ENCODE measurements at regions not wholly inside any gene's neighbourhood (a gene's known extent, or its start where the extent isn't known, plus 50 kb on each side); places are given as distances from the start of the nearest gene placed in this dataset.

GRCh38 chr11:110000850-110001249 lies 92.3 kb upstream of the ZC3H12C start:
- Histone ChIP-seq H3K36me3 (ENCODE audit: insufficient read depth, low read length) (no peaks in the 10 kb centered on the region), H3K27me3 (ENCODE audit: insufficient read depth, low read length) (no peaks in the 10 kb centered on the region), H2AFZ (ENCODE audit: low read length, unreplicated experiment) (peak overlapping the region; percentile 56), H3K79me2 (ENCODE audit: control insufficient read depth, insufficient read depth, low read length, unreplicated experiment) (no peaks in the 10 kb centered on the region), H3K4me1 (ENCODE audit: control insufficient read depth, insufficient read depth, low read length, unreplicated experiment) (peaks cover 21% of the 10 kb centered on the region), H3K4me3 (ENCODE audit: low read depth, low read length) (no peak overlapping the region), H3K27ac (ENCODE audit: low read depth, low read length) (peak overlapping the region; percentile 89)

- no peaks in the 10 kb centered on the region for H3K36me3 ChIP-seq (ENCODE audit: insufficient read depth, low read length)
- no peaks in the 10 kb centered on the region for H3K79me2 ChIP-seq (ENCODE audit: control insufficient read depth, insufficient read depth, low read length, unreplicated experiment)
- H3K27ac ChIP-seq (ENCODE audit: low read depth, low read length): no peak overlapping the region
- no peak overlapping the region for H3K4me3 ChIP-seq (ENCODE audit: low read depth, low read length)
- no peaks in the 10 kb centered on the region for H3K27me3 ChIP-seq (ENCODE audit: insufficient read depth, low read length)
- H3K4me1 ChIP-seq (ENCODE audit: control insufficient read depth, insufficient read depth, low read length, unreplicated experiment): peaks cover 21% of the 10 kb centered on the region
- H2AFZ ChIP-seq (ENCODE audit: low read length, unreplicated experiment): no peak overlapping the region
Observed at GRCh38 chr11:110003426-110003825, 89.8 kb upstream of the ZC3H12C start.

- H3K79me2 ChIP-seq (ENCODE audit: control insufficient read depth, insufficient read depth, low read length, unreplicated experiment): no peaks in the 10 kb centered on the region
- H3K4me1 ChIP-seq (ENCODE audit: control insufficient read depth, insufficient read depth, low read length, unreplicated experiment): no peaks in the 10 kb centered on the region
- H3K36me3 ChIP-seq (ENCODE audit: insufficient read depth, low read length): no peaks in the 10 kb centered on the region; the same call in 1 of the 2 replicates
- H3K4me3 ChIP-seq (ENCODE audit: low read depth, low read length): no peak overlapping the region
- no peaks in the 10 kb centered on the region for H3K27me3 ChIP-seq (ENCODE audit: insufficient read depth, low read length)
- no peak overlapping the region for H3K27ac ChIP-seq (ENCODE audit: low read depth, low read length)
- H2AFZ ChIP-seq (ENCODE audit: low read length, unreplicated experiment): no peak overlapping the region
Observed at GRCh38 chr11:110011595-110011994, 81.6 kb upstream of the ZC3H12C start.

- Histone ChIP-seq H3K36me3 (ENCODE audit: insufficient read depth, low read length) (no peaks in the 10 kb centered on the region; the same call in 1 of the 2 replicates), H3K79me2 (ENCODE audit: control insufficient read depth, insufficient read depth, low read length, unreplicated experiment) (no peaks in the 10 kb centered on the region), H3K4me3 (ENCODE audit: low read depth, low read length) (no peak overlapping the region), H3K27me3 (ENCODE audit: insufficient read depth, low read length) (no peaks in the 10 kb centered on the region), H3K4me1 (ENCODE audit: control insufficient read depth, insufficient read depth, low read length, unreplicated experiment) (no peaks in the 10 kb centered on the region), H3K27ac (ENCODE audit: low read depth, low read length) (no peak overlapping the region), H2AFZ (ENCODE audit: low read length, unreplicated experiment) (no peak overlapping the region)
Observed at GRCh38 chr11:110015695-110016094, 77.5 kb upstream of the ZC3H12C start.

GRCh38 chr11:110019675-110020074 lies 73.5 kb upstream of the ZC3H12C start:
- no peaks in the 10 kb centered on the region for H3K4me1 ChIP-seq (ENCODE audit: control insufficient read depth, insufficient read depth, low read length, unreplicated experiment)
- H3K79me2 ChIP-seq (ENCODE audit: control insufficient read depth, insufficient read depth, low read length, unreplicated experiment): no peaks in the 10 kb centered on the region
- H3K27ac ChIP-seq (ENCODE audit: low read depth, low read length): no peak overlapping the region
- no peaks in the 10 kb centered on the region for H3K36me3 ChIP-seq (ENCODE audit: insufficient read depth, low read length)
- no peaks in the 10 kb centered on the region for H3K27me3 ChIP-seq (ENCODE audit: insufficient read depth, low read length)
- no peak overlapping the region for H3K4me3 ChIP-seq (ENCODE audit: low read depth, low read length)
- no peak overlapping the region for H2AFZ ChIP-seq (ENCODE audit: low read length, unreplicated experiment)

GRCh38 chr11:110022548-110022947 lies 70.6 kb upstream of the ZC3H12C start:
- Histone ChIP-seq H3K4me1 (ENCODE audit: control insufficient read depth, insufficient read depth, low read length, unreplicated experiment) (no peaks in the 10 kb centered on the region), H3K36me3 (ENCODE audit: insufficient read depth, low read length) (no peaks in the 10 kb centered on the region), H3K4me3 (ENCODE audit: low read depth, low read length) (no peak overlapping the region), H3K79me2 (ENCODE audit: control insufficient read depth, insufficient read depth, low read length, unreplicated experiment) (no peaks in the 10 kb centered on the region), H2AFZ (ENCODE audit: low read length, unreplicated experiment) (peak overlapping the region; percentile 12), H3K27ac (ENCODE audit: low read depth, low read length) (no peak overlapping the region), H3K27me3 (ENCODE audit: insufficient read depth, low read length) (no peaks in the 10 kb centered on the region)

- H3K36me3 ChIP-seq (ENCODE audit: insufficient read depth, low read length): no peaks in the 10 kb centered on the region
- no peak overlapping the region for H2AFZ ChIP-seq (ENCODE audit: low read length, unreplicated experiment)
- no peak overlapping the region for H3K4me3 ChIP-seq (ENCODE audit: low read depth, low read length)
- H3K79me2 ChIP-seq (ENCODE audit: control insufficient read depth, insufficient read depth, low read length, unreplicated experiment): no peaks in the 10 kb centered on the region
- no peak overlapping the region for H3K27ac ChIP-seq (ENCODE audit: low read depth, low read length)
- H3K27me3 ChIP-seq (ENCODE audit: insufficient read depth, low read length): no peaks in the 10 kb centered on the region
- no peaks in the 10 kb centered on the region for H3K4me1 ChIP-seq (ENCODE audit: control insufficient read depth, insufficient read depth, low read length, unreplicated experiment)
Observed at GRCh38 chr11:110023711-110024110, 69.5 kb upstream of the ZC3H12C start.

- Histone ChIP-seq H3K4me3 (ENCODE audit: low read depth, low read length) (no peak overlapping the region), H3K4me1 (ENCODE audit: control insufficient read depth, insufficient read depth, low read length, unreplicated experiment) (no peaks in the 10 kb centered on the region), H3K36me3 (ENCODE audit: insufficient read depth, low read length) (no peaks in the 10 kb centered on the region), H3K27ac (ENCODE audit: low read depth, low read length) (no peak overlapping the region), H2AFZ (ENCODE audit: low read length, unreplicated experiment) (no peak overlapping the region), H3K79me2 (ENCODE audit: control insufficient read depth, insufficient read depth, low read length, unreplicated experiment) (no peaks in the 10 kb centered on the region), H3K27me3 (ENCODE audit: insufficient read depth, low read length) (no peaks in the 10 kb centered on the region)
Observed at GRCh38 chr11:110026858-110027626, 66.2 kb upstream of the ZC3H12C start.

- no peak overlapping the region for H3K4me3 ChIP-seq (ENCODE audit: low read depth, low read length)
- H3K79me2 ChIP-seq (ENCODE audit: control insufficient read depth, insufficient read depth, low read length, unreplicated experiment): no peaks in the 10 kb centered on the region
- H3K36me3 ChIP-seq (ENCODE audit: insufficient read depth, low read length): no peaks in the 10 kb centered on the region
- no peaks in the 10 kb centered on the region for H3K4me1 ChIP-seq (ENCODE audit: control insufficient read depth, insufficient read depth, low read length, unreplicated experiment)
- H3K27ac ChIP-seq (ENCODE audit: low read depth, low read length): no peak overlapping the region
- no peak overlapping the region for H2AFZ ChIP-seq (ENCODE audit: low read length, unreplicated experiment)
- H3K27me3 ChIP-seq (ENCODE audit: insufficient read depth, low read length): no peaks in the 10 kb centered on the region
Observed at GRCh38 chr11:110027627-110028371, 65.4 kb upstream of the ZC3H12C start.

- H3K27ac ChIP-seq (ENCODE audit: low read depth, low read length): no peak overlapping the region
- H3K4me1 ChIP-seq (ENCODE audit: control insufficient read depth, insufficient read depth, low read length, unreplicated experiment): no peaks in the 10 kb centered on the region
- H3K79me2 ChIP-seq (ENCODE audit: control insufficient read depth, insufficient read depth, low read length, unreplicated experiment): no peaks in the 10 kb centered on the region
- no peak overlapping the region for H3K4me3 ChIP-seq (ENCODE audit: low read depth, low read length)
- H3K36me3 ChIP-seq (ENCODE audit: insufficient read depth, low read length): no peaks in the 10 kb centered on the region
- H3K27me3 ChIP-seq (ENCODE audit: insufficient read depth, low read length): no peaks in the 10 kb centered on the region
- H2AFZ ChIP-seq (ENCODE audit: low read length, unreplicated experiment): no peak overlapping the region
Observed at GRCh38 chr11:110028921-110029320, 64.3 kb upstream of the ZC3H12C start.

GRCh38 chr11:110029714-110030113 lies 63.5 kb upstream of the ZC3H12C start:
- H2AFZ ChIP-seq (ENCODE audit: low read length, unreplicated experiment): no peak overlapping the region

More at GRCh38 chr11:110029714-110030113, 63.5 kb upstream of the ZC3H12C start:
- Histone ChIP-seq H3K36me3 (ENCODE audit: insufficient read depth, low read length) (no peaks in the 10 kb centered on the region), H3K4me1 (ENCODE audit: control insufficient read depth, insufficient read depth, low read length, unreplicated experiment) (no peaks in the 10 kb centered on the region), H3K79me2 (ENCODE audit: control insufficient read depth, insufficient read depth, low read length, unreplicated experiment) (no peaks in the 10 kb centered on the region), H3K27ac (ENCODE audit: low read depth, low read length) (no peak overlapping the region), H3K27me3 (ENCODE audit: insufficient read depth, low read length) (no peaks in the 10 kb centered on the region), H3K4me3 (ENCODE audit: low read depth, low read length) (no peak overlapping the region)

Measured in ACC112 (cell line).